HG03460 (cell line): ENCODE measurements at regions not wholly inside any gene's neighbourhood (a gene's known extent, or its start where the extent isn't known, plus 50 kb on each side); places are given as distances from the start of the nearest gene placed in this dataset.

Source experiments
- ATAC-seq: cut with Tn5 transposase; IDR thresholded peaks from one replicate; pipeline ENCODE4 v1.9.1; 2021; ENCODE audit not compliant: unreplicated experiment

GRCh38 chr12:127654383-127654985, 612.5 kb upstream of the TMEM132C start:
- no peak for ATAC-seq

- ATAC-seq: no peak
Measured at GRCh38 chr12:127655691-127656090, 611.3 kb upstream of the TMEM132C start.

GRCh38 chr12:127656266-127656665, 610.7 kb upstream of the TMEM132C start:
- no peak for ATAC-seq

GRCh38 chr12:127657036-127657435, 609.9 kb upstream of the TMEM132C start:
- no peak for ATAC-seq

GRCh38 chr12:127660961-127661360, 606.0 kb upstream of the TMEM132C start:
- no peak for ATAC-seq

GRCh38 chr12:127663716-127664115, 603.3 kb upstream of the TMEM132C start:
- ATAC-seq: no peak

- ATAC-seq: no peak
Measured at GRCh38 chr12:127664901-127665300, 602.1 kb upstream of the TMEM132C start.

GRCh38 chr12:127667131-127667685, 599.8 kb upstream of the TMEM132C start:
- no peak for ATAC-seq

- ATAC-seq: no peak
Measured at GRCh38 chr12:127670294-127670693, 596.7 kb upstream of the TMEM132C start.

GRCh38 chr12:127670796-127671195, 596.2 kb upstream of the TMEM132C start:
- ATAC-seq: no peak

- no peak for ATAC-seq
Measured at GRCh38 chr12:127675936-127676335, 591.0 kb upstream of the TMEM132C start.

GRCh38 chr12:127677537-127678131, 589.3 kb upstream of the TMEM132C start:
- ATAC-seq: no peak

GRCh38 chr12:127678945-127679344, 588.0 kb upstream of the TMEM132C start:
- ATAC-seq: no peak

- ATAC-seq: no peak
Measured at GRCh38 chr12:127680516-127680915, 586.5 kb upstream of the TMEM132C start.

- no peak for ATAC-seq
Measured at GRCh38 chr12:127681151-127681754, 585.7 kb upstream of the TMEM132C start.

GRCh38 chr12:127685491-127685890, 581.5 kb upstream of the TMEM132C start:
- no peak for ATAC-seq

- no peak for ATAC-seq
Measured at GRCh38 chr12:127685931-127686330, 581.0 kb upstream of the TMEM132C start.

- ATAC-seq: no peak
Measured at GRCh38 chr12:127687181-127687580, 579.8 kb upstream of the TMEM132C start.

- no peak for ATAC-seq
Measured at GRCh38 chr12:127688906-127689428, 578.0 kb upstream of the TMEM132C start.

GRCh38 chr12:127690161-127690560, 576.8 kb upstream of the TMEM132C start:
- no peak for ATAC-seq

- ATAC-seq: no peak
Measured at GRCh38 chr12:127696963-127697362, 570.0 kb upstream of the TMEM132C start.

- no peak for ATAC-seq
Measured at GRCh38 chr12:127703026-127703425, 563.9 kb upstream of the TMEM132C start.
